ENCODE measurements at regions not wholly inside any gene's neighbourhood (a gene's known extent, or its start where the extent isn't known, plus 50 kb on each side); places are given as distances from the start of the nearest gene placed in this dataset.

DNA sequence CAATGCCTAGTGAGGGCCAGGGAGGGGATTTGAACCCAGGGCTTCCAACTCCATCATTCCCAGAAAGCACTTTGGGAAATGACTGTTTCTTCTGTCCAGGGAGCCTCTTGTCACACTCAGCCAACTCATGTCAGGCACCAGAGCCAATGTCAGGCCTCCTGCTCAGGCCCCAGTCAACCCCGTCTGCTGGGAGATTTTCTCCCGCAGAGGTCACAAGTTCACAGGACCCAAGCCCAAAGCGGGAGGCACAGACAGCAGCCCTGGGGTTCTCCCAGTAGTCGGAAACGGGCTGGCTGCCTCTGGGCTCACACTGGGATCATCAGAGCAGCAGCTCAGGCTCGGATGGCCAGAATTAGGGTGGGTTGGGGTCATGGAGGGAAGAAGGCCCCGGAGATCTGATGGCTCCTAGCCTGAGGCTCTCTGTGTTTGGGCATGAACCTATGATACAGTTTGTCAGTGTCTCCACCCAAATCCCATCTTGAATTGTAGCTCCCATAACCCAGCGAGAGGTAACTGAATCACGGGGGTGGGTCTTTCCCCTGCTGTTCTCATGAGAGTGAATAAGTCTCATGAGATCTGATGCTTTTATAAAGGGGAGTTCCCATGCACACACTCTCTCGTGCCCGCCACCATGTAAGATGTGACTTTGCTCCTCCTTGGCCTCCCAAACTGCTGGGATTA, 255.5 kb downstream of the PARN start:
- CTCF ChIA-PET: no interaction called here
- no peak for DNase-seq (ENCODE audit: low spot score)
- TF ChIP-seq, protein P1, sequence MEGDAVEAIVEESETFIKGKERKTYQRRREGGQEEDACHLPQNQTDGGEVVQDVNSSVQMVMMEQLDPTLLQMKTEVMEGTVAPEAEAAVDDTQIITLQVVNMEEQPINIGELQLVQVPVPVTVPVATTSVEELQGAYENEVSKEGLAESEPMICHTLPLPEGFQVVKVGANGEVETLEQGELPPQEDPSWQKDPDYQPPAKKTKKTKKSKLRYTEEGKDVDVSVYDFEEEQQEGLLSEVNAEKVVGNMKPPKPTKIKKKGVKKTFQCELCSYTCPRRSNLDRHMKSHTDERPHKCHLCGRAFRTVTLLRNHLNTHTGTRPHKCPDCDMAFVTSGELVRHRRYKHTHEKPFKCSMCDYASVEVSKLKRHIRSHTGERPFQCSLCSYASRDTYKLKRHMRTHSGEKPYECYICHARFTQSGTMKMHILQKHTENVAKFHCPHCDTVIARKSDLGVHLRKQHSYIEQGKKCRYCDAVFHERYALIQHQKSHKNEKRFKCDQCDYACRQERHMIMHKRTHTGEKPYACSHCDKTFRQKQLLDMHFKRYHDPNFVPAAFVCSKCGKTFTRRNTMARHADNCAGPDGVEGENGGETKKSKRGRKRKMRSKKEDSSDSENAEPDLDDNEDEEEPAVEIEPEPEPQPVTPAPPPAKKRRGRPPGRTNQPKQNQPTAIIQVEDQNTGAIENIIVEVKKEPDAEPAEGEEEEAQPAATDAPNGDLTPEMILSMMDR (conservative IDR thresholded peaks at IDR 0.05; ENCODE audit: low read depth): no peak
- H3K27ac ChIP-seq: peak overlapping the region; percentile 27; the same call in 1 of the 2 replicates
- POLR2A ChIA-PET (ENCODE audit: low non-redundant PET): no interaction called here

DNA sequence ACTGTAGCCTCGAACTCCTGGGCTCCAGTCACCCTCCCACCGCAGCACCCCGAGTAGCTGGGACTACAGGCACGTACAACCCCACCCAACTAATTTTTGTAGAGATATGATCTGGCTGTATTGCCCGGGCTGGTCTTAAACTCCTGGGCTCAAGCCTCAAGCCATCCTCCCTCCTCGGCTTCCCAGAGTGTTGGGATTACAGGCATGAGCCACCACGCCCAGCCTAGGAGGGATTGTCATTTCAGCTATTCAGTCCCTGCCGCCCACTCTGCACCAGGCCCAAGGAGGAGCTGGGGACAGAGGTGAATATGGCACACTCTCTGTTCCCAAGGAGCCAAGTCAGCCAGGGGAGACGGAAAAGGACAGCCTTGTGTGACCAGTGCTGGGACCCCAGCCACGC, 256.2 kb downstream of the PARN start:
- TF ChIP-seq, protein P1 (conservative IDR thresholded peaks at IDR 0.05; ENCODE audit: low read depth): no peak
- ChIA-PET POLR2A (ENCODE audit: low non-redundant PET) (no interaction called here), CTCF (no interaction called here)
- no peak for DNase-seq (ENCODE audit: low spot score)
- peak overlapping the region; percentile 27 for H3K27ac ChIP-seq

DNA sequence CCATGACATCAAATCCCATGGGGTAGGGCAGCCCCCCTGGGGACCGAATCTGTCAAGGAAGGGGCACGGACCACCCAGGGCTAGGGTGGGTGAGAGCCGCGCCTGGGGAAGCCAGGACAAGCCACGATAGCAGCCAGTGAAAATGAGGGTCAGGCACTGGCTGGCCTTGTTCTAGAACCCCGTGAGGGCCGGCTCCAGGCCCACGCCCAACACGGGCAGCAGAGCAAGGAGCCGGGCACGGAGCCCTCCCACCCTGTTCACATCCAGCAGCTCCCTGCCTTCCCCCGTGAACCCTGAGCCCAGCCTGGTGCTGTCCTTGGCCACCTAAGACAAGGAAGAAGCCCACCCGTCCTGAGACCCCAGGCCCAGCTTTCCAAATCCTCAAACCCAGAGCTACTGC, 256.7 kb downstream of the PARN start:
- ChIA-PET CTCF (no interaction called here), POLR2A (ENCODE audit: low non-redundant PET) (no interaction called here)
- H3K27ac ChIP-seq: peak overlapping the region; percentile 27
- TF ChIP-seq, protein P1 (conservative IDR thresholded peaks at IDR 0.05; ENCODE audit: low read depth): no peak
- DNase-seq (ENCODE audit: low spot score): no peak

DNA sequence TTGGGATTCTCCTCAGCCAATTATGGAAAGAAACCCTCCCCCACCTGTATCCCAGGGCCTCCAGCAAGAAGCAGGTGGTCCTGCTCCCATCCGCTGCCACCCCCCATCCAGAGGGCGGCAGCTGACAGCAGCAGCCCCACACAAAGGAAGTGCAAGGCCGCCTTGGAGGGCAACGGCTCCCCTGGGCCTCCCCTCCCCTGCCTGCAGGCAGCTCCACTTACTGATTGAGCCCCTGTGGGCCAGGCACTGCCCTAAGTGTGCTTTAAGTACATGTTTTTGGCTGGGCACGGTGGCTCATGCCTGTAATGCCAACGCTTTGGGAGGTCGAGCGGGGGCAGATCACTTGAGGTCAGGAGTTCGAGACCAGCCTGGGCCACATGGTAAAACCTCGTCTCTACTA, 257.6 kb downstream of the PARN start:
- ChIA-PET CTCF (interaction anchor here (0.6 kb wide), 2 partner anchors 10 to 64 kb away, joined by 3 read pairs; no protein-coding TSS in a partner anchor), POLR2A (ENCODE audit: low non-redundant PET) (no interaction called here)
- no peak for DNase-seq (ENCODE audit: low spot score)
- no peak overlapping the region for H3K27ac ChIP-seq
- TF ChIP-seq, protein P1 (conservative IDR thresholded peaks at IDR 0.05; ENCODE audit: low read depth): no peak

DNA sequence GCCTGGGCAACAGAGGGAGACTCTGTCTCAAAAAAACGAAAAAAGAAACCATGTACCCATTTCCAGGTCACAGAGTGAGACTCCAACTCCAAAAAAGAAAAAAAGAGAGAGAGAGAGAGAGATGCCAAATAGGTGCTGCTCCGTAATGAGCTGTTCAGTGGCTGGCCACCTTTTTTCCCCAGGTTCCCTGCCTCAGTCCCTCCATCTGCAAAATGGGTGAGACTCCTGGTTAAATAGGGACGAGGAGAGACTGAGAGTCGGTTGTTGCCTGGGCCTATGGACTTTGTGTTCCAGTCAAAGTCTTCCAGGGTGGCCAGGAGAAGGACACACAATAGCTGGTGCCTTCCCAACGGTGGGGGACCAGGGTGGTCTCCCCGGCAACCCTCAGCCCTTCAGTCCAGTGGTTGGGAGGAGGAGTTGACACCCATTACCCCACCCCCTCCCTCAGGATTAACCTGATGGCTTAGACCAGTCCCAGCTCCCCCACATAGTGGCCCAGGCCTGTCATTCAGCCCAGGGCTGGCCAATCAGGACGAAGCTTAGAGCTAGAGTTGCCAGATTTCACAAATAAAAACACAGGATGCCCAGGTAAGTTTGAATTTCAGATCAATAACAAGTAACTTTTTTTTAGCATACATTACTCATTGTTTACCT, 258.2 kb downstream of the PARN start:
- DNase-seq (ENCODE audit: low spot score): no peak
- TF ChIP-seq, protein P1 (conservative IDR thresholded peaks at IDR 0.05; ENCODE audit: low read depth): no peak
- H3K27ac ChIP-seq: no peak overlapping the region
- ChIA-PET POLR2A (ENCODE audit: low non-redundant PET) (no interaction called here), CTCF (interaction anchor here (0.6 kb wide), 1 partner anchor 10 kb away, joined by 3 read pairs; no protein-coding TSS in a partner anchor)

DNA sequence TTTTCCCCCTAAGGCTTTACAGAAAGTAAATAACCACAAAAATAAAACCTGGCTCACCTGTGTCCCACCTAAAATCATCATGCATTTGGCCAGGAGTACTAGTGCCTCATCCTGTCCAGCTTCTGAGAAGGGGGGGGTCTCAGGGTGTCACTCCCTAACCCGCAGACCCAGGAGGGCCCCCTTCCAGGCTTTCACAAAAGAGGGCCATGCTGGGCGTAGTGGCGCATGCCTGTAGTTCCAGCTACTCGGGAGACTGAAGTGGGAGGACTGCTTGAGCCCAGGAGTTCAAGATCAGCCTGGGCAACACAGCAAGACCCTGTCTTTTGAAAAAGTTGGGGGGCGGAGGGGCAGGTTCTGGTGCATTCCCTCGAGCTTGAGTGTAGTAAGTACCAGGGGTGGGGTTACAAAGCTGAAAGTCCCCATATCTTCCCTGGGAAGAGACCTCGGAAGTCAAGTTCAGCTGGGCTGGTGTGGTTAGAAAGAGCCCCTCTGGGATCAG, 259.3 kb downstream of the PARN start:
- ChIA-PET CTCF (interaction anchor here (0.5 kb wide), 1 partner anchor 120 kb away, joined by 3 read pairs; no protein-coding TSS in a partner anchor), POLR2A (ENCODE audit: low non-redundant PET) (no interaction called here)
- TF ChIP-seq, protein P1 (conservative IDR thresholded peaks at IDR 0.05; ENCODE audit: low read depth): no peak
- H3K27ac ChIP-seq: peak overlapping the region; percentile 59
- no peak for DNase-seq (ENCODE audit: low spot score)

Data from RWPE1 (cell line).